Upper lobe of left lung (tissue), 4 donors: ENCODE measurements at regions not wholly inside any gene's neighbourhood (a gene's known extent, or its start where the extent isn't known, plus 50 kb on each side); places are given as distances from the start of the nearest gene placed in this dataset.
"Not testable (repeated sequence)": the region's sequence is repeated elsewhere in the genome, so short reads cannot be mapped to it uniquely, and the experiment has no call there.

Source experiments
- CTCF ChIP-seq, 6 experiments: fragments of 450-650 bp in 4 of 6; fragments of 200-600 bp in 2 of 6; sonication (generic) in 2 of 6; IDR thresholded peaks; one replicate each; pipeline ENCODE4 v1.5.1; 2016 to 2019; ENCODE audit warnings: antibody characterized with exemption in 6 of 6
- EP300 ChIP-seq, 4 donors: sonication (generic); formaldehyde crosslinking; IDR thresholded peaks; one replicate each; pipeline ENCODE4 v1.5.1; 2017; ENCODE audit warnings: antibody characterized with exemption in 4 of 4, control low read depth in 2 of 4
- POLR2A ChIP-seq, 4 donors: fragments of 450-650 bp; IDR thresholded peaks; one replicate each; pipeline ENCODE4 v1.5.1; 2016 to 2017; ENCODE audit warnings: antibody characterized with exemption in 4 of 4, mild to moderate bottlenecking in 2 of 4
- POLR2AphosphoS5 ChIP-seq, 2 donors: sonication (generic); formaldehyde crosslinking; IDR thresholded peaks; one replicate each; pipeline ENCODE4 v1.5.1; 2017; ENCODE audit warnings: antibody characterized with exemption in 2 of 2

GRCh38 chr7:65554553-65555476 is 181.2 kb downstream of the ZNF92 start:
- not testable (repeated sequence) for TF ChIP-seq POLR2AphosphoS5, CTCF, EP300, POLR2A (IDR thresholded peaks at IDR 0.05)
